ENCODE measurements at regions not wholly inside any gene's neighbourhood (a gene's known extent, or its start where the extent isn't known, plus 50 kb on each side); places are given as distances from the start of the nearest gene placed in this dataset.
"Not testable (repeated sequence)": the region's sequence is repeated elsewhere in the genome, so short reads cannot be mapped to it uniquely, and the experiment has no call there.

DNA sequence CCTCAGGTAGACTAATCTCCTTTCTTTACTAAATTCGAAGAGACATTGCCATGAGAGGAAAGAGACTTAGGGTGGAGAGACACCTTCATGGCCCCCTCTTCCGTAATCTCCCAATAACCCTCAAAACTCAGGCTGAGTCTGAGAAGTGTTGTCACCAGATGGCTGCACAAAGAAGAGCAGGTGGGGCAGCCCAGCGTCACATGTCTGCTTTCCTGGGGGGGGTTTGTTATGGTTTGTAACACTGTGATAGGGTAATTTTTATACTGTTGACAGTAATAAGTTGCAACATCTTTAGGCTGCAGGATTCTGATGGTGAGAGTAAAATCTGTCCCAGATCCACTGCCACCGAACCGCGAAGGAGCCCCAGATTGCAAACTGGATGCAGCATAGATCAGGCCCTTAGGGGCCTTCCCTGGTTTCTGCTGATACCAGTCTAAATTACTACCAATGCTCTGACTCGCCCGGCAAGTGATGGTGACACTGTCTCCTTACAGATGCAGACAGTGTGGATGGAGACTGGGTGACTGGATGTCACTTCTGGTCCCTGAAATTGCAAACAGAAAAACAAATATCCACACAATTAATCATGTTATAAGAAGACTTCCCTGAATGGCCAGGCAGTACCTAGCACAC lies 595.1 kb downstream of the RPIA start:
- TF ChIP-seq, protein P1, sequence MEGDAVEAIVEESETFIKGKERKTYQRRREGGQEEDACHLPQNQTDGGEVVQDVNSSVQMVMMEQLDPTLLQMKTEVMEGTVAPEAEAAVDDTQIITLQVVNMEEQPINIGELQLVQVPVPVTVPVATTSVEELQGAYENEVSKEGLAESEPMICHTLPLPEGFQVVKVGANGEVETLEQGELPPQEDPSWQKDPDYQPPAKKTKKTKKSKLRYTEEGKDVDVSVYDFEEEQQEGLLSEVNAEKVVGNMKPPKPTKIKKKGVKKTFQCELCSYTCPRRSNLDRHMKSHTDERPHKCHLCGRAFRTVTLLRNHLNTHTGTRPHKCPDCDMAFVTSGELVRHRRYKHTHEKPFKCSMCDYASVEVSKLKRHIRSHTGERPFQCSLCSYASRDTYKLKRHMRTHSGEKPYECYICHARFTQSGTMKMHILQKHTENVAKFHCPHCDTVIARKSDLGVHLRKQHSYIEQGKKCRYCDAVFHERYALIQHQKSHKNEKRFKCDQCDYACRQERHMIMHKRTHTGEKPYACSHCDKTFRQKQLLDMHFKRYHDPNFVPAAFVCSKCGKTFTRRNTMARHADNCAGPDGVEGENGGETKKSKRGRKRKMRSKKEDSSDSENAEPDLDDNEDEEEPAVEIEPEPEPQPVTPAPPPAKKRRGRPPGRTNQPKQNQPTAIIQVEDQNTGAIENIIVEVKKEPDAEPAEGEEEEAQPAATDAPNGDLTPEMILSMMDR (IDR thresholded peaks at IDR 0.05): not testable (repeated sequence)
- not testable (repeated sequence) for TF ChIP-seq NFYB (CRISPR knock-in tag; conservative IDR thresholded peaks at IDR 0.05; ENCODE audit: low read depth)
- TF ChIP-seq, protein P2, sequence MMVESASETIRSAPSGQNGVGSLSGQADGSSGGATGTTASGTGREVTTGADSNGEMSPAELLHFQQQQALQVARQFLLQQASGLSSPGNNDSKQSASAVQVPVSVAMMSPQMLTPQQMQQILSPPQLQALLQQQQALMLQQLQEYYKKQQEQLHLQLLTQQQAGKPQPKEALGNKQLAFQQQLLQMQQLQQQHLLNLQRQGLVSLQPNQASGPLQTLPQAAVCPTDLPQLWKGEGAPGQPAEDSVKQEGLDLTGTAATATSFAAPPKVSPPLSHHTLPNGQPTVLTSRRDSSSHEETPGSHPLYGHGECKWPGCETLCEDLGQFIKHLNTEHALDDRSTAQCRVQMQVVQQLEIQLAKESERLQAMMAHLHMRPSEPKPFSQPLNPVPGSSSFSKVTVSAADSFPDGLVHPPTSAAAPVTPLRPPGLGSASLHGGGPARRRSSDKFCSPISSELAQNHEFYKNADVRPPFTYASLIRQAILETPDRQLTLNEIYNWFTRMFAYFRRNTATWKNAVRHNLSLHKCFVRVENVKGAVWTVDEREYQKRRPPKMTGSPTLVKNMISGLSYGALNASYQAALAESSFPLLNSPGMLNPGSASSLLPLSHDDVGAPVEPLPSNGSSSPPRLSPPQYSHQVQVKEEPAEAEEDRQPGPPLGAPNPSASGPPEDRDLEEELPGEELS (CRISPR knock-in tag; IDR thresholded peaks at IDR 0.05): not testable (repeated sequence)
